Mesodermal cell (in vitro differentiated cells): ENCODE measurements at regions not wholly inside any gene's neighbourhood (a gene's known extent, or its start where the extent isn't known, plus 50 kb on each side); places are given as distances from the start of the nearest gene placed in this dataset.

ENCODE experiments used
- H3K27ac ChIP-seq: 2 replicates; pipeline ENCODE4 v1.7.0; 2013; ENCODE audit warnings: mild to moderate bottlenecking, low read depth, low read length, moderate library complexity; ENCODE audit not compliant: severe bottlenecking
- H3K36me3 ChIP-seq: 2 replicates; pipeline ENCODE4 v1.7.1; 2013; ENCODE audit warnings: mild to moderate bottlenecking, low read length, moderate library complexity; ENCODE audit not compliant: control insufficient read depth, insufficient read depth
- H3K4me1 ChIP-seq: one replicate; pipeline ENCODE4 v1.7.1; 2013; ENCODE audit warnings: mild to moderate bottlenecking, low read length; ENCODE audit not compliant: insufficient read depth, control insufficient read depth, poor library complexity, severe bottlenecking
- H3K4me3 ChIP-seq: 2 replicates; pipeline ENCODE4 v1.7.0; 2013; ENCODE audit warnings: low read length, control low read depth, mild to moderate bottlenecking; ENCODE audit not compliant: insufficient read depth, poor library complexity, severe bottlenecking; ENCODE audit errors: extremely low read depth
- H3K9me3 ChIP-seq: 2 replicates; pipeline ENCODE4 v1.7.1; 2013; ENCODE audit warnings: mild to moderate bottlenecking, low read length, moderate library complexity; ENCODE audit not compliant: control insufficient read depth
- WGBS, 2 experiments: methylation state at CpG; one replicate each; pipeline ENCODE4 v1.1.5; 2013; ENCODE audit warnings: missing lambda C conversion rate in 2 of 2; ENCODE audit not compliant: insufficient coverage in 2 of 2; 5-methylcytosine and 5-hydroxymethylcytosine counted together

GRCh38 chr13:39856714-39857113 is 201.3 kb downstream of the COG6 start:
- H3K27ac ChIP-seq, result no peak overlapping the region
- H3K4me3 ChIP-seq, result no peak overlapping the region
- no peaks in the 10 kb centered on the region for H3K4me1 ChIP-seq
- whole genome bisulfite sequencing, 2 experiments, result 88 to 89% methylated on average over 7 of the region's 8 CpGs
- H3K9me3 ChIP-seq, result no peaks in the 10 kb centered on the region
- no peaks in the 10 kb centered on the region for H3K36me3 ChIP-seq

DNA sequence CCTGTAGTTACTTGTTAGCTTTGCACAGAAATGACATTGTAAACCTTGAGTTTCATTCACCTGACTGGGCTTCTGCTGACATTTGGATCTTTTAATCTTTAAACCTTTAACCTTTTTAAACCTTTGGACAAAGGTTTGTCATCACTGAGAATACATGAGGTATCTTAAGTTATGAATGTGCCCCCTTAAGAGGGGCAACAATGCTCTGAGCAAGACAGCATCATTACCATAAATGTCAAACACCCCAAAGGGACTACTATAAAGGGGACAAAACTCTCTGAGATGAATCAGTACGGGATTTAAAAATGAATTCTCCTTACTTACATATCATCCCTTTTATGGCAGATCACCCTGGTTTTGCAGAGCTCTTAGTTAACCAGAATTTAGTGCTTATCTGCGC is 203.3 kb downstream of the COG6 start:
- no peaks in the 10 kb centered on the region for H3K36me3 ChIP-seq
- no peak overlapping the region for H3K27ac ChIP-seq
- WGBS, 2 experiments, result 83 to 100% methylated on average over 1 to 2 of the region's 2 CpGs
- no peaks in the 10 kb centered on the region for H3K9me3 ChIP-seq
- H3K4me3 ChIP-seq, result no peak overlapping the region
- no peaks in the 10 kb centered on the region for H3K4me1 ChIP-seq

DNA sequence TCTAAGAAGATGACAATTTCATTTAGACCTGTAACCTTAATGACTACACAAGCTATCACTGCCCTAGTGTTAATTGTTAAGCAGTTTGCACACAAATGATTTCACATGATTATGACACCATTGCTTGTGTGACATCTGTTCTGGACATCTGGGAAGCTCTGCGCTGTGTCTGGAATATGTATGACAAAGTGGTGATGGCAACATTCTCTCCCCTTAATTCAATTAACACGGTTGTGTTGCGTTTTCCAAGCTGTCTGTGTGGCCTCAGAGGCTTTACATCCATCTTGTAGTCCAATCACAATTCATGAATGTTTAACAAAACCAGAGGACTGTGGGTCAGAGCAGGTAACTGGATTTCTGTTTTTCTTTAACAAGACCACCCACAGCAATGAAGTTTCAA is 204.4 kb downstream of the COG6 start:
- Histone ChIP-seq H3K4me1 (no peaks in the 10 kb centered on the region), H3K4me3 (no peak overlapping the region), H3K27ac (no peak overlapping the region), H3K36me3 (no peaks in the 10 kb centered on the region), H3K9me3 (no peaks in the 10 kb centered on the region)
- WGBS, 2 experiments, result 83% methylated on average over 1 of the region's 3 CpGs; no CpG with 5 or more reads in 1 of the 2 experiments

- H3K36me3 ChIP-seq, result no peaks in the 10 kb centered on the region
- 100% methylated on average over 1 of the region's 2 CpGs; no CpG with 5 or more reads in 1 of the 2 experiments for WGBS, 2 experiments
- no peak overlapping the region for H3K27ac ChIP-seq
- H3K4me1 ChIP-seq, result no peaks in the 10 kb centered on the region
- no peaks in the 10 kb centered on the region for H3K9me3 ChIP-seq
- H3K4me3 ChIP-seq, result no peak overlapping the region
These were observed 207.4 kb downstream of the COG6 start for GRCh38 chr13:39862900-39863299.

GRCh38 chr13:39864221-39864620 is 208.8 kb downstream of the COG6 start:
- 95 to 97% methylated on average over 4 to 5 of the region's 5 CpGs for WGBS, 2 experiments

DNA sequence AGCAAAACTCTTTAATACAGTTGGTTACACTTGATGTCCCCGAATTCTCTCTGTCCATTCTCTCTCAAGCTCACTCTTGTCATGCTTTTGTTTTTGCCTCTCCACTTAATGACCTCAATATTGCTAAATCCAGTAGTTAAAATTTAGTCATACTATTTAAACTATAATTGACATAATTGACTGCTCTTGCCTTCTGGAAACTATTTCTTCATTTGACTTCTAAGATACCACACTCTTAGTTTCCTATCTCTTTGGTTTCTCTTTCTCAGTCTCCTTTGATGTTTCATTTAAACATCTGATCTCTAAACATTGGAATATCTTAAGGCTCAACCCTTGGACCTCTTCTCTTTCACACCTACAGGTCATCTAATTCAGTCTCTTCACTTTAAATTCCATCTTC is 211.3 kb downstream of the COG6 start:
- Histone ChIP-seq H3K36me3 (no peaks in the 10 kb centered on the region), H3K4me1 (no peaks in the 10 kb centered on the region), H3K9me3 (no peaks in the 10 kb centered on the region), H3K4me3 (no peak overlapping the region), H3K27ac (no peak overlapping the region)
- 88 to 90% methylated on average over 1 of the region's 1 CpG for WGBS, 2 experiments

More at GRCh38 chr13:39864221-39864620, 208.8 kb downstream of the COG6 start:
- H3K9me3 ChIP-seq, result no peaks in the 10 kb centered on the region
- no peak overlapping the region for H3K27ac ChIP-seq
- no peaks in the 10 kb centered on the region for H3K36me3 ChIP-seq
- no peaks in the 10 kb centered on the region for H3K4me1 ChIP-seq
- no peak overlapping the region for H3K4me3 ChIP-seq

DNA sequence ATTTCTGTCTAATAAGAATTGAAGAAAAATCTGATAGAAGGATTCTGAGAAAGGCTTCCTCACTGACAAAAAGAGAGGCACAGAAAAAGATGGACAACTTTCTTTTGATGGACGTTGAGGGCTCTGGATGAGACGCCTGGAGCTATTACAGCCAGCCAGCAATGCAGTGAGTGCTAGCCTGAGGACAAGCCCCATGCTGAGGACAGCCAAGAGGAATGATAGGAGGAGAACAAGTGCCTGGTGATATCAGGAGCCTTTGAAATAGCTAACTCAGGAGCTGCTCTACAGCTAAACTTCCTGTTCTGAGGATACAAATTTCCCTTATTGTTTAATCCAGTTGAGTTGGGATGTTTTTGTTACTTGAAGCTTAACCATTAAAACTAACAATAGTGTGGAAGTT is 212.3 kb downstream of the COG6 start:
- WGBS, 2 experiments, result 71 to 75% methylated on average over 2 of the region's 2 CpGs

GRCh38 chr13:39870197-39870747 is 214.8 kb downstream of the COG6 start:
- H3K27ac ChIP-seq, result no peak overlapping the region
- no peak overlapping the region for H3K4me3 ChIP-seq
- no peaks in the 10 kb centered on the region for H3K36me3 ChIP-seq
- WGBS, 2 experiments, result 100% methylated on average over 2 of the region's 2 CpGs; no CpG with 5 or more reads in 1 of the 2 experiments
- H3K9me3 ChIP-seq, result no peaks in the 10 kb centered on the region
- no peaks in the 10 kb centered on the region for H3K4me1 ChIP-seq

More for the DNA sequence above, 212.3 kb downstream of the COG6 start:
- Histone ChIP-seq H3K4me3 (no peak overlapping the region), H3K27ac (no peak overlapping the region), H3K9me3 (no peaks in the 10 kb centered on the region), H3K36me3 (no peaks in the 10 kb centered on the region), H3K4me1 (no peaks in the 10 kb centered on the region)

GRCh38 chr13:39874331-39875053 is 219.0 kb downstream of the COG6 start:
- 85% methylated on average over 2 of the region's 3 CpGs for WGBS, 2 experiments

GRCh38 chr13:39875111-39875987 is 219.9 kb downstream of the COG6 start:
- Histone ChIP-seq H3K9me3 (no peaks in the 10 kb centered on the region), H3K4me3 (no peak overlapping the region), H3K4me1 (no peaks in the 10 kb centered on the region), H3K27ac (no peak overlapping the region), H3K36me3 (no peaks in the 10 kb centered on the region)
- 82 to 92% methylated on average over 5 of the region's 9 CpGs for WGBS, 2 experiments

More at GRCh38 chr13:39874331-39875053, 219.0 kb downstream of the COG6 start:
- H3K9me3 ChIP-seq, result no peaks in the 10 kb centered on the region
- no peaks in the 10 kb centered on the region for H3K36me3 ChIP-seq
- no peak overlapping the region for H3K4me3 ChIP-seq
- no peak overlapping the region for H3K27ac ChIP-seq
- H3K4me1 ChIP-seq, result no peaks in the 10 kb centered on the region
